Inferior parietal cortex (tissue), 1 donor: ENCODE measurements at regions not wholly inside any gene's neighbourhood (a gene's known extent, or its start where the extent isn't known, plus 50 kb on each side); places are given as distances from the start of the nearest gene placed in this dataset.

ENCODE experiments used
- DNase-seq: peaks from one replicate; pipeline ENCODE4 v3.0.0-alpha.2; 2016; ENCODE audit errors: extremely low spot score

- peak; percentile 32 for DNase-seq
These were observed 115.8 kb upstream of the INPP4B start for GRCh38 chr4:142961866-142962265.

- DNase-seq = no peak
These were observed 128.2 kb upstream of the INPP4B start for GRCh38 chr4:142974328-142974727.

- no peak for DNase-seq
These were observed 129.5 kb upstream of the INPP4B start for GRCh38 chr4:142975618-142976017.

GRCh38 chr4:142976482-142976881, 130.4 kb upstream of the INPP4B start:
- no peak for DNase-seq

- no peak for DNase-seq
These were observed 131.1 kb upstream of the INPP4B start for GRCh38 chr4:142977182-142977581.

- no peak for DNase-seq
These were observed 137.0 kb upstream of the INPP4B start for GRCh38 chr4:142983065-142983464.

- no peak for DNase-seq
These were observed 137.5 kb upstream of the INPP4B start for GRCh38 chr4:142983589-142983988.

- DNase-seq = no peak
These were observed 138.9 kb upstream of the INPP4B start for GRCh38 chr4:142984871-142985585.

GRCh38 chr4:143016171-143016570, 168.5 kb upstream of the USP38 start:
- no peak for DNase-seq

- no peak for DNase-seq
These were observed 167.5 kb upstream of the USP38 start for GRCh38 chr4:143017210-143017609.

GRCh38 chr4:143019351-143019750, 165.4 kb upstream of the USP38 start:
- DNase-seq = no peak

- DNase-seq = no peak
These were observed 163.3 kb upstream of the USP38 start for GRCh38 chr4:143021384-143021783.

GRCh38 chr4:143023239-143023918, 161.3 kb upstream of the USP38 start:
- DNase-seq = no peak

- peak; percentile 30 for DNase-seq
These were observed 159.5 kb upstream of the USP38 start for GRCh38 chr4:143025081-143025704.

- DNase-seq = no peak
These were observed 158.1 kb upstream of the USP38 start for GRCh38 chr4:143026459-143027170.

- DNase-seq = no peak
These were observed 149.1 kb upstream of the USP38 start for GRCh38 chr4:143035661-143036060.

- no peak for DNase-seq
These were observed 148.3 kb upstream of the USP38 start for GRCh38 chr4:143036443-143036842.

- DNase-seq = peak; percentile 30
These were observed 138.3 kb upstream of the USP38 start for GRCh38 chr4:143046454-143046853.

- DNase-seq = no peak
These were observed 137.8 kb upstream of the USP38 start for GRCh38 chr4:143046906-143047305.

- DNase-seq = no peak
These were observed 129.7 kb upstream of the USP38 start for GRCh38 chr4:143054971-143055370.

GRCh38 chr4:143055997-143056396, 128.7 kb upstream of the USP38 start:
- DNase-seq = no peak

GRCh38 chr4:143071351-143071750, 113.4 kb upstream of the USP38 start:
- no peak for DNase-seq
